SK-N-SH (cell line): ENCODE measurements at regions not wholly inside any gene's neighbourhood (a gene's known extent, or its start where the extent isn't known, plus 50 kb on each side); places are given as distances from the start of the nearest gene placed in this dataset.

Experiments used
- CTCF ChIA-PET: fragments of 300-600, 350-600 bp; formaldehyde crosslinking; extraction: SDS; loops from one replicate; lab custom pipeline; 2021; lab: Yijun Ruan, JAX
- POLR2A ChIA-PET: fragments of 350-600 bp; sonication (Branson Sonifier 250); formaldehyde crosslinking; extraction: SDS; loops from one replicate; lab custom pipeline; 2020; ENCODE audit warnings: antibody characterized with exemption, inconsistent platforms; lab: Yijun Ruan, JAX
- DNase-seq: peaks from one replicate; pipeline ENCODE4 v3.0.0; 2012
- H2AFZ ChIP-seq: fragments of 200-600 bp; sonication (generic); 2 replicates; pipeline ENCODE4 v1.8.1; 2016; ENCODE audit warnings: antibody characterized with exemption, mild to moderate bottlenecking, low read depth
- H3F3A ChIP-seq: fragments of 200-600 bp; sonication (generic); replicated peaks from 2 replicates; pipeline ENCODE3; 2016; ENCODE audit warnings: antibody characterized with exemption, mild to moderate bottlenecking; ENCODE audit not compliant: insufficient read depth
- H3K27ac ChIP-seq, 2 experiments: fragments of 200-500 bp in 1 of 2; fragments of 200-600 bp in 1 of 2; sonication (Bioruptor generic) in 1 of 2; sonication (generic), shearing (Covaris generic) in 1 of 2; 2 replicates each; pipeline versions ENCODE4 v1.5.1 to v1.6.1; 2014 to 2016; ENCODE audit warnings: low read depth in 2 of 2, inconsistent platforms in 1 of 2, low read length in 1 of 2, mild to moderate bottlenecking in 1 of 2, mixed read lengths in 1 of 2
- H3K27me3 ChIP-seq: fragments of 200-600 bp; sonication (generic), shearing (Covaris generic); 2 replicates; pipeline ENCODE4 v1.6.1; 2016; ENCODE audit warnings: mixed run types; ENCODE audit not compliant: insufficient read depth
- H3K36me3 ChIP-seq, 2 experiments: fragments of 200-500 bp in 1 of 2; fragments of 200-600 bp in 1 of 2; sonication (Bioruptor generic) in 1 of 2; sonication (generic) in 1 of 2; replicated peaks in 1 of 2; 2 replicates each; pipeline versions ENCODE3 to v1.5.1; 2014 to 2016; ENCODE audit warnings: low read length in 1 of 2, mild to moderate bottlenecking in 1 of 2; ENCODE audit not compliant: insufficient read depth in 2 of 2, control insufficient read depth in 1 of 2
- H3K4me1 ChIP-seq, 2 experiments: fragments of 200-500 bp in 1 of 2; fragments of 200-600 bp in 1 of 2; sonication (Bioruptor generic) in 1 of 2; sonication (generic), shearing (Covaris generic) in 1 of 2; 2 replicates each; pipeline versions ENCODE4 v1.5.1 to v1.6.1; 2014 to 2016; ENCODE audit warnings: low read depth in 1 of 2, low read length in 1 of 2, mixed run types in 1 of 2; ENCODE audit not compliant: insufficient read depth in 2 of 2, control insufficient read depth in 1 of 2
- H3K4me2 ChIP-seq: fragments of 200-600 bp; sonication (generic), shearing (Covaris generic); 2 replicates; pipeline ENCODE4 v1.6.1; 2017; ENCODE audit warnings: mixed run types
- H3K4me3 ChIP-seq, 2 experiments: fragments of 200-500 bp in 1 of 2; fragments of 200-600 bp in 1 of 2; sonication (Bioruptor generic) in 1 of 2; sonication (generic), shearing (Covaris generic) in 1 of 2; 2 replicates each; pipeline versions ENCODE4 v1.5.1 to v1.8.1; 2014 to 2016; ENCODE audit warnings: low read depth in 2 of 2, inconsistent platforms in 1 of 2, low read length in 1 of 2, mild to moderate bottlenecking in 1 of 2, mixed read lengths in 1 of 2, moderate library complexity in 1 of 2
- H3K79me2 ChIP-seq: fragments of 200-600 bp; sonication (generic); 2 replicates; pipeline ENCODE4 v1.8.1; 2017; ENCODE audit warnings: mild to moderate bottlenecking; ENCODE audit not compliant: insufficient read depth
- H3K9ac ChIP-seq: fragments of 200-600 bp; sonication (generic); 2 replicates; pipeline ENCODE4 v1.6.1; 2017; ENCODE audit warnings: mixed run types
- H3K9me2 ChIP-seq: fragments of 200-600 bp; sonication (generic); 2 replicates; pipeline ENCODE4 v1.6.1; 2017; ENCODE audit warnings: mixed run types
- H3K9me3 ChIP-seq: fragments of 200-600 bp; sonication (generic); 2 replicates; pipeline ENCODE4 v1.6.1; 2017; ENCODE audit warnings: mixed run types, mild to moderate bottlenecking, moderate library complexity
- H4K20me1 ChIP-seq: fragments of 200-600 bp; sonication (generic); 2 replicates; pipeline ENCODE4 v1.6.1; 2017; ENCODE audit warnings: mild to moderate bottlenecking, mixed run types; ENCODE audit not compliant: insufficient read depth
- CHD2 ChIP-seq: fragments of 150-350 bp; IDR thresholded peaks from 2 replicates; pipeline ENCODE4 v1.6.1; 2018; ENCODE audit warnings: low read length; ENCODE audit not compliant: partially characterized antibody
- ELF1 ChIP-seq: IDR thresholded peaks from 2 replicates; pipeline ENCODE4 v1.4.0; 2012
- FOSL2 ChIP-seq: IDR thresholded peaks from 2 replicates; pipeline ENCODE4 v1.4.0; 2012; ENCODE audit warnings: low read depth, mild to moderate bottlenecking, moderate library complexity, borderline replicate concordance
- FOXJ3 ChIP-seq: sonication (generic); formaldehyde crosslinking; IDR thresholded peaks from 2 replicates; pipeline ENCODE4 v1.5.1; 2020; ENCODE audit warnings: mild to moderate bottlenecking, missing genetic modification reagents
- JUND ChIP-seq: IDR thresholded peaks from 2 replicates; pipeline ENCODE4 v1.4.0; 2012
- MEF2A ChIP-seq: IDR thresholded peaks from 2 replicates; pipeline ENCODE4 v1.4.0; 2012; ENCODE audit warnings: low read depth, borderline replicate concordance
- MXI1 ChIP-seq: IDR thresholded peaks from 2 replicates; pipeline ENCODE4 v1.6.1; 2012; ENCODE audit warnings: mild to moderate bottlenecking, low read depth, low read length, improper control_type of control experiment
- NFIC ChIP-seq: IDR thresholded peaks from 2 replicates; pipeline ENCODE4 v1.4.0; 2012; ENCODE audit warnings: borderline replicate concordance
- NRF1 ChIP-seq: IDR thresholded peaks from 2 replicates; pipeline ENCODE4 v1.6.1; 2012; ENCODE audit warnings: low read depth, mild to moderate bottlenecking, low read length
- RAD21 ChIP-seq: IDR thresholded peaks from 2 replicates; pipeline ENCODE4 v1.6.1; 2012; ENCODE audit warnings: mild to moderate bottlenecking, low read length
- RCOR1 ChIP-seq: fragments of 150-350 bp; IDR thresholded peaks from 2 replicates; pipeline ENCODE4 v1.6.1; 2017; ENCODE audit warnings: antibody characterized with exemption, low read length
- SIN3A ChIP-seq: IDR thresholded peaks from 2 replicates; pipeline ENCODE4 v1.6.1; 2012; ENCODE audit warnings: low read depth, mild to moderate bottlenecking, low read length, moderate library complexity, borderline replicate concordance
- TAF1 ChIP-seq: IDR thresholded peaks from 2 replicates; pipeline ENCODE4 v1.6.1; 2012; ENCODE audit warnings: low read depth, mild to moderate bottlenecking, low read length, moderate library complexity, borderline replicate concordance
- TCF12 ChIP-seq: IDR thresholded peaks from 2 replicates; pipeline ENCODE4 v1.4.0; 2012
- USF2 ChIP-seq: fragments of 150-350 bp; IDR thresholded peaks from 2 replicates; pipeline ENCODE4 v1.6.1; 2017; ENCODE audit warnings: antibody characterized with exemption, low read length, low read depth, borderline replicate concordance
- YY1 ChIP-seq: IDR thresholded peaks from 2 replicates; pipeline ENCODE4 v1.4.0; 2012; ENCODE audit warnings: low read depth, mild to moderate bottlenecking
- ZBTB33 ChIP-seq: IDR thresholded peaks from 2 replicates; pipeline ENCODE4 v1.4.0; 2012; ENCODE audit warnings: low read depth, borderline replicate concordance
- WGBS: methylation state at CpG from one replicate; pipeline ENCODE4 v1.1.6; 2017; ENCODE audit warnings: low lambda C conversion rate; 5-methylcytosine and 5-hydroxymethylcytosine counted together

GRCh38 chr16:86643671-86644070, 65.3 kb downstream of the FOXL1 start:
- DNase-seq = no peak
- Histone ChIP-seq H3K4me3 (no peak overlapping the region), H3F3A (no peaks in the 10 kb centered on the region), H3K36me3 (no peaks in the 10 kb centered on the region), H3K4me1 (no peaks in the 10 kb centered on the region), H3K9me2 (no peaks in the 10 kb centered on the region), H3K4me2 (no peak overlapping the region), H2AFZ (peak overlapping the region; percentile 12; the same call in 1 of the 2 replicates), H3K79me2 (no peaks in the 10 kb centered on the region), H3K27ac (no peak overlapping the region), H4K20me1 (no peaks in the 10 kb centered on the region), H3K27me3 (no peaks in the 10 kb centered on the region), H3K9me3 (no peaks in the 10 kb centered on the region), H3K9ac (no peak overlapping the region)
- POLR2A ChIA-PET = no interaction called here
- CTCF ChIA-PET = no interaction called here
- 37% methylated on average over 6 of the region's 6 CpGs for WGBS
- TF ChIP-seq RAD21 (no peak), ZBTB33 (no peak), TAF1 (no peak), YY1 (no peak), TCF12 (no peak), MEF2A (no peak), USF2 (no peak), NFIC (no peak), MXI1 (no peak), RCOR1 (no peak)
- TF ChIP-seq, all 33 proteins: peak for 0

GRCh38 chr16:86647561-86647960, 69.2 kb downstream of the FOXL1 start:
- no peaks in the 10 kb centered on the region for H3K9me3 ChIP-seq
- CTCF ChIA-PET = interaction anchor here (0.9 kb wide), 1 partner anchor 83 kb away, joined by 4 read pairs; no protein-coding TSS in a partner anchor
- WGBS = 18% methylated on average over 2 of the region's 2 CpGs
- H3K4me1 ChIP-seq = no peaks in the 10 kb centered on the region
- H3K4me2 ChIP-seq = no peak overlapping the region
- H3K79me2 ChIP-seq = no peaks in the 10 kb centered on the region
- no peaks in the 10 kb centered on the region for H4K20me1 ChIP-seq
- no peaks in the 10 kb centered on the region for H3K36me3 ChIP-seq
- no peak overlapping the region for H3K9ac ChIP-seq
- H3K27ac ChIP-seq = no peak overlapping the region
- no peak for DNase-seq
- no peak overlapping the region for H2AFZ ChIP-seq
- no peak for TF ChIP-seq SIN3A
- no peak for TF ChIP-seq JUND
- TF ChIP-seq FOSL2 = no peak
- TF ChIP-seq FOXJ3 (CRISPR knock-in tag) = no peak
- no peak for TF ChIP-seq NRF1
- no peak for TF ChIP-seq CHD2
- TF ChIP-seq ELF1 = no peak
- no peak for TF ChIP-seq RAD21
- no peaks in the 10 kb centered on the region for H3K27me3 ChIP-seq
- H3K4me3 ChIP-seq = no peak overlapping the region
- peaks cover 4% of the 10 kb centered on the region for H3F3A ChIP-seq
- no peaks in the 10 kb centered on the region for H3K9me2 ChIP-seq
- POLR2A ChIA-PET = no interaction called here
